PC-9 (cell line): ENCODE measurements at regions not wholly inside any gene's neighbourhood (a gene's known extent, or its start where the extent isn't known, plus 50 kb on each side); places are given as distances from the start of the nearest gene placed in this dataset.
"Not testable (repeated sequence)": the region's sequence is repeated elsewhere in the genome, so short reads cannot be mapped to it uniquely, and the experiment has no call there.

Source experiments
- BruUV-seq: library from RNA; stranded (reverse); fragments of 400-500 nt; replicated peaks from 2 replicates; lab custom pipeline; 2021; lab: Mats Ljungman, UMichigan
- CTCF ChIA-PET: fragments of 300-600 bp; sonication (Branson Sonifier 250); formaldehyde crosslinking; loops from one replicate; lab custom pipeline; 2022; ENCODE audit warnings: antibody characterized with exemption; lab: Charles Lee
- POLR2A ChIA-PET: fragments of 300-600 bp; sonication (Branson Sonifier 250); formaldehyde crosslinking; loops from one replicate; lab custom pipeline; 2022; ENCODE audit warnings: antibody characterized with exemption; ENCODE audit not compliant: unreplicated experiment; lab: Charles Lee
- DNase-seq, 2 experiments: peaks; one replicate each; pipeline versions ENCODE4 v3.0.0 to v3.0.0-alpha.2; 2015 to 2022; ENCODE audit warnings: mixed read lengths in 1 of 2
- H2AFZ ChIP-seq: fragments of 200-600 bp; sonication (generic); 2 replicates; pipeline ENCODE4 v1.8.1; 2017; ENCODE audit warnings: antibody characterized with exemption
- H3F3A ChIP-seq: fragments of 200-600 bp; sonication (generic); 2 replicates; pipeline ENCODE4 v1.8.1; 2017; ENCODE audit warnings: antibody characterized with exemption, mild to moderate bottlenecking, low read depth; ENCODE audit not compliant: insufficient read depth
- H3K27ac ChIP-seq: fragments of 200-600 bp; sonication (generic); 2 replicates; pipeline ENCODE4 v1.6.1; 2016; ENCODE audit warnings: mixed run types
- H3K27me3 ChIP-seq: fragments of 200-600 bp; sonication (generic); 2 replicates; pipeline ENCODE4 v1.6.1; 2016; ENCODE audit warnings: low read depth, mixed run types; ENCODE audit not compliant: insufficient read depth
- H3K36me3 ChIP-seq: fragments of 200-600 bp; sonication (generic); 2 replicates; pipeline ENCODE4 v1.6.1; 2016; ENCODE audit warnings: low read depth, mixed run types
- H3K4me1 ChIP-seq: fragments of 200-600 bp; sonication (generic); replicated peaks from 2 replicates; pipeline ENCODE4 v1.6.1; 2016; ENCODE audit warnings: mixed run types; ENCODE audit not compliant: insufficient read depth
- H3K4me2 ChIP-seq: fragments of 200-600 bp; sonication (generic); 2 replicates; pipeline ENCODE4 v1.6.1; 2017; ENCODE audit warnings: mixed run types
- H3K4me3 ChIP-seq: fragments of 200-600 bp; sonication (generic); 2 replicates; pipeline ENCODE4 v1.6.1; 2016; ENCODE audit warnings: mixed run types
- H3K79me2 ChIP-seq: fragments of 200-600 bp; sonication (generic); 2 replicates; pipeline ENCODE4 v1.6.1; 2017; ENCODE audit warnings: low read depth, mixed run types
- H3K9me2 ChIP-seq: fragments of 200-600 bp; sonication (generic); 2 replicates; pipeline ENCODE4 v1.8.1; 2017; ENCODE audit warnings: mild to moderate bottlenecking; ENCODE audit not compliant: insufficient read depth
- H3K9me3 ChIP-seq: fragments of 200-600 bp; sonication (generic); 2 replicates; pipeline ENCODE4 v1.8.1; 2016; ENCODE audit warnings: low read depth; ENCODE audit not compliant: insufficient read depth
- H4K20me1 ChIP-seq: fragments of 200-600 bp; sonication (generic); 2 replicates; pipeline ENCODE4 v1.8.1; 2017; ENCODE audit not compliant: insufficient read depth
- intact Hi-C: fragments of 100-400 bp; cut with micrococcal nuclease; formaldehyde crosslinking; loops from one replicate; pipeline ENCODE4 v1.10.0; 2022; ENCODE audit not compliant: unreplicated experiment

DNA sequence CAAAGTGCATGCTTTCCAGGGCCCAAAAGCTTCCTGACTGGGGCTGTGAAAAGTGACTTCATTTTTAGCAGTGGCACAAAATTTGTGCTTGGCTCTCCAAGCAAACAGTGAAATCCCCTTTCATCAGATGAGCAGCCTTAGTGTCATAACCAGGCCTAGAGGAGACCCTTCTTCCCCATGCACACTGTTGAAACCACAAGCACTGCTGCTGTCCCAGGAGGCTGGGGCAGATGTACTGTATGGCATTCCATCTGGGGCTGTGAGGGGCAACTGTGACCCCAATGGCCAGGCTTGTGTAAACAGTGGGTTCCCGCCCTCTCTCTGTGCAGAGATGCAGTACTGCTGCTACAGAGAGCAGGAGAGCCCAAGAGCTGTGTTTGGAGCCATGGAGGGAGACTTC, 184.1 kb downstream of the SPIN4 start:
- H3F3A ChIP-seq, H2AFZ ChIP-seq, CTCF ChIA-PET, H3K4me1 ChIP-seq, H3K9me2 ChIP-seq, H3K27ac ChIP-seq, POLR2A ChIA-PET, H3K79me2 ChIP-seq, H3K4me3 ChIP-seq, H3K36me3 ChIP-seq, BruUV-seq, DNase-seq, H3K27me3 ChIP-seq, H3K9me3 ChIP-seq, H3K4me2 ChIP-seq, intact Hi-C loops, H4K20me1 ChIP-seq: not testable (repeated sequence)

DNA sequence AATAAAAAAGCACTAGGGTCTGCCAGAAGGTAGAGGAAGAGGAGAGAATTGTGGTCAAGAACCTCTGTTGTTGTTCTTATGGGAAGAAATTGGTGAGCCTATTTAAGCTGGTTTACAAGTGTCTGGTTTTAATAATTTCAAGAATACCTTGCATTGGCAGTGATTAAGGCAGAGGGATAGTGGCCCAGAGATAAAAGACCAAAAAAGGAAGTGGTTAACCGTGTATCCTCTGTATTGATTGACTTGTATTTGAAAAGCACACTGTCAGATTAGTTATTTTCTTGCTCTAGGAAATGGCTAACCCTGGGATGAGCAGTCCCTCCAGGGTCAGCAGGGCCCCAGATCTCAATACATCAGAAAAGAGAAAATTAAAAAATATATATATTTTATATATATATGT, 190.1 kb downstream of the SPIN4 start:
- H3K4me2 ChIP-seq, H3K27ac ChIP-seq, H3K27me3 ChIP-seq, H4K20me1 ChIP-seq, CTCF ChIA-PET, DNase-seq, BruUV-seq, H3K79me2 ChIP-seq, POLR2A ChIA-PET, H2AFZ ChIP-seq, H3K9me3 ChIP-seq, H3K4me3 ChIP-seq, H3F3A ChIP-seq, H3K36me3 ChIP-seq, H3K9me2 ChIP-seq, H3K4me1 ChIP-seq, intact Hi-C loops: not testable (repeated sequence)

DNA sequence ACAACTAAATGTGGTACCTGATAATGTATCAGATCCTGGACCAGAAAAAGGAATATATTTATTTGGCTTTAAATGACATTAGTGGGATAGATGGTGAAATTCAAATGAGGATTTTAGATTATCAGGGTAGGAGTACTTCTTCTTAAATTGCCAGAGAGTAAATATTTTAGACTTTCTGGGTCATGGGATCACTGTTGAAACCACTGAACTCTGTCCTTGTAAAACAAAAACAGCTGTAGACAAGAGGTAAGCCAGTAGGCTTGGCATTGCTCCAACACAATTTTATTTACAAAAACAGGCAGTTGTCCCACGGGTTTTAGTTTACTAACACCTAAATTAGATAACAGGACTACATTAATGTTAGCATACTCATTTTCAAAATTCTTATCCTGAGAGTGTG, 190.8 kb downstream of the SPIN4 start:
- H3K79me2 ChIP-seq: not testable (repeated sequence)

DNA sequence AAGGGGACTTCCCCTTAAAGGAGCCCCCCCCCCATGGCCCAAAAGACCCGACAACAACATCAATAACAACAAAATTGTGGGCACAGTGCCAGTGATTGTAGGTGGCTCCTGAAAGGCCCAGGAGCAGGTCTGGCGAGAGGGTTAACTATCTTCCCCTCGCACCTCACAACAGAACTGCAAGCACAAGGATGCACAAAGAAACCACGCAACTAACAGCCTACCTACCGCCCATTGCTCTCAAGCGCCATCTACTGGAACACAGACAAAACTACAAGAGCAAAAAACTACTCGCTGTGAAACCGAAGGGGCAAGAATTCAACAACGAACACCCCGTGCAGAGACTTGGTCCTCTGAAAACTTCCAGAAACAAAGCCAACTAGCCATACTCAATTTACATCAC, 205.6 kb downstream of the SPIN4 start:
- intact Hi-C loops, H3K9me2 ChIP-seq, POLR2A ChIA-PET: not testable (repeated sequence)

More for the DNA sequence above, 190.8 kb downstream of the SPIN4 start:
- H3K27ac ChIP-seq, H3K27me3 ChIP-seq, intact Hi-C loops, BruUV-seq, H2AFZ ChIP-seq, H3K9me2 ChIP-seq, CTCF ChIA-PET, H3K4me3 ChIP-seq, H3K4me2 ChIP-seq, H3K4me1 ChIP-seq, H3K36me3 ChIP-seq, POLR2A ChIA-PET, DNase-seq, H4K20me1 ChIP-seq, H3F3A ChIP-seq, H3K9me3 ChIP-seq: not testable (repeated sequence)

DNA sequence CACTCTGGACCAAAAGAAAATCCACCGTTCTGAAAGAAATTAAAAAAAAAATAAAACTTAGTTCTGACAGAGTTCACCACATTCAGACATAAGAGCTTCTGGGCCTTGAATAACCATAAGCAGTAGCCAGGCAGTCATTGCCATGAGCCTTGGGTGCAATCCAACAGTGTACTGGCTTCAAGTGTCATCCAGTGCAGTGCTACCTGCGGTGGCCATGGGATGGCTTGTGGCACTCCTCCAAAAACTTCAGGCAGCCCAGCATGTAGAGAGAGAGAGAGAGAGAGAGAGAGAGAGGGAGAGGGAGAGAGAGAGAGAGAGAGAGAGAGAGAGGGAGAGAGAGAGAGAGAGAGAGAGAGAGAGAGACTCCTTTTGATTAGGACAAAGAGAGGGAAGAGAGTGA, 208.5 kb downstream of the SPIN4 start:
- H3K36me3 ChIP-seq, BruUV-seq, CTCF ChIA-PET, H3K4me3 ChIP-seq, H3F3A ChIP-seq, H3K4me2 ChIP-seq, H2AFZ ChIP-seq, H3K27ac ChIP-seq, H3K9me2 ChIP-seq, H3K4me1 ChIP-seq, POLR2A ChIA-PET, H4K20me1 ChIP-seq, DNase-seq, intact Hi-C loops, H3K9me3 ChIP-seq, H3K27me3 ChIP-seq, H3K79me2 ChIP-seq: not testable (repeated sequence)

More for the DNA sequence above, 205.6 kb downstream of the SPIN4 start:
- H2AFZ ChIP-seq, H3K4me3 ChIP-seq, H3K36me3 ChIP-seq, H3K27ac ChIP-seq, H3F3A ChIP-seq, H3K4me1 ChIP-seq, BruUV-seq, H3K9me3 ChIP-seq, H4K20me1 ChIP-seq, H3K79me2 ChIP-seq, H3K4me2 ChIP-seq, CTCF ChIA-PET, DNase-seq, H3K27me3 ChIP-seq: not testable (repeated sequence)

DNA sequence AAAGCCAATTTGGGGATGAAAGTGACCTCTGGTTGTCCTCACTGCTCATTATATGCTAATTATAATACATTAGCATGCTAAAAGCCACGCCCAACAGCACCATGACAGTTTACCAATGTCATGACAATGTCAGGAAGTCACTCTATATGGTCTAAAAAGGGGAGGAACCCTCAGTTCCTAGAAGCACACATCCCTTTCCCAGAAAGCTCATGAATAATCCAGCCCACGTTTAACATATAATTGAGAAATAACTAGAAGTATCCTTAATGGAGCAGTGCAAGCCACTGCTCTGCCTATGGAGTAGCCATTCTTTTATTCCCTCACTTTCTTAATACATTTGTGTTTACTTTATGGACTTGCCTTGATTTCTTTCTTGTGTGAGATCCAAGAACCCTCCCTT, 215.3 kb downstream of the SPIN4 start:
- not testable (repeated sequence) for H2AFZ ChIP-seq, BruUV-seq

More for the DNA sequence above, 215.3 kb downstream of the SPIN4 start:
- intact Hi-C loops, H3K9me2 ChIP-seq, CTCF ChIA-PET, H3K36me3 ChIP-seq, H3K4me1 ChIP-seq, H3K4me2 ChIP-seq, H3K4me3 ChIP-seq, DNase-seq, H3K79me2 ChIP-seq, H3K27me3 ChIP-seq, H3K9me3 ChIP-seq, H4K20me1 ChIP-seq, H3F3A ChIP-seq, POLR2A ChIA-PET, H3K27ac ChIP-seq: not testable (repeated sequence)
